Neural progenitor cell (in vitro differentiated cells): ENCODE measurements at regions not wholly inside any gene's neighbourhood (a gene's known extent, or its start where the extent isn't known, plus 50 kb on each side); places are given as distances from the start of the nearest gene placed in this dataset.
A peak's percentile ranks its signal among the peaks of the same experiment; 100 is the strongest.

Source experiments
- DNase-seq: peaks from one replicate; pipeline ENCODE4 v3.0.0-alpha.2; 2016; ENCODE audit warnings: low spot score
- H2AFZ ChIP-seq: fragments of 200-600 bp; sonication (generic); replicated peaks from 2 replicates; pipeline ENCODE4 v1.6.1; 2016; ENCODE audit warnings: antibody characterized with exemption
- H3F3A ChIP-seq: fragments of 200-600 bp; sonication (generic); 2 replicates; pipeline ENCODE4 v1.6.1; 2016; ENCODE audit warnings: antibody characterized with exemption, low read depth
- H3K27ac ChIP-seq: fragments of 200-600 bp; sonication (generic); 2 replicates; pipeline ENCODE4 v1.5.1; 2016; ENCODE audit warnings: mild to moderate bottlenecking
- H3K27me3 ChIP-seq: fragments of 200-600 bp; sonication (generic); 2 replicates; pipeline ENCODE4 v1.6.1; 2016; ENCODE audit warnings: mild to moderate bottlenecking, moderate library complexity
- H3K36me3 ChIP-seq: fragments of 200-600 bp; sonication (generic); 2 replicates; pipeline ENCODE4 v1.5.1; 2016
- H3K4me1 ChIP-seq: fragments of 200-600 bp; sonication (generic); 2 replicates; pipeline ENCODE4 v1.6.1; 2016; ENCODE audit warnings: mixed run types
- H3K4me2 ChIP-seq: fragments of 200-600 bp; sonication (generic); 2 replicates; pipeline ENCODE4 v1.6.1; 2016
- H3K4me3 ChIP-seq: fragments of 200-600 bp; sonication (generic); 2 replicates; pipeline ENCODE4 v1.5.1; 2016
- H3K79me2 ChIP-seq: fragments of 200-600 bp; sonication (generic); 2 replicates; pipeline ENCODE4 v1.6.1; 2016; ENCODE audit warnings: low read depth
- H3K9ac ChIP-seq: fragments of 200-600 bp; sonication (generic); 2 replicates; pipeline ENCODE4 v1.6.1; 2016
- H3K9me3 ChIP-seq: fragments of 200-600 bp; sonication (generic); 2 replicates; pipeline ENCODE4 v1.5.1; 2016; ENCODE audit warnings: low read depth
- H4K20me1 ChIP-seq: fragments of 200-600 bp; sonication (generic); 2 replicates; pipeline ENCODE4 v1.6.1; 2016; ENCODE audit warnings: low read depth
- H3K27ac Mint-ChIP-seq: 3 replicates; pipeline ENCODE4 v1.8.0; 2021; ENCODE audit warnings: mixed read lengths
- H3K27me3 Mint-ChIP-seq: 2 replicates; pipeline ENCODE4 v1.8.0; 2022; ENCODE audit warnings: low read depth, mild to moderate bottlenecking, inconsistent platforms, moderate library complexity, mixed read lengths; ENCODE audit not compliant: insufficient read depth
- H3K36me3 Mint-ChIP-seq: 3 replicates; pipeline ENCODE4 v1.8.0; 2021; ENCODE audit warnings: mixed read lengths
- H3K4me1 Mint-ChIP-seq: 3 replicates; pipeline ENCODE4 v1.8.0; 2021; ENCODE audit warnings: mixed read lengths
- H3K4me3 Mint-ChIP-seq: 3 replicates; pipeline ENCODE4 v1.8.0; 2021; ENCODE audit warnings: mild to moderate bottlenecking, moderate library complexity, mixed read lengths
- H3K9me3 Mint-ChIP-seq: 3 replicates; pipeline ENCODE4 v1.8.0; 2020; ENCODE audit warnings: mixed read lengths
- CTCF ChIP-seq: fragments of 200-600 bp; sonication (generic); IDR thresholded peaks from 2 replicates; pipeline ENCODE4 v1.5.1; 2017; ENCODE audit warnings: antibody characterized with exemption, mild to moderate bottlenecking
- EZH2 ChIP-seq: fragments of 200-600 bp; sonication (generic); IDR thresholded peaks from 2 replicates; pipeline ENCODE4 v1.6.1; 2017; ENCODE audit warnings: antibody characterized with exemption, mild to moderate bottlenecking, moderate library complexity
- EZH2phosphoT487 ChIP-seq: fragments of 200-600 bp; sonication (generic); IDR thresholded peaks from 2 replicates; pipeline ENCODE4 v1.6.1; 2017; ENCODE audit warnings: antibody characterized with exemption

GRCh38 chr9:129458663-129459546, 162.0 kb downstream of the C9orf50 start:
- H3K36me3 ChIP-seq: no peaks in the 10 kb centered on the region
- no peak overlapping the region for H3K4me3 ChIP-seq
- peaks cover 38% of the 10 kb centered on the region for H3K4me1 ChIP-seq
- H3K36me3 Mint-ChIP-seq: no peaks in the 10 kb centered on the region
- H2AFZ ChIP-seq: no peak overlapping the region
- no peaks in the 10 kb centered on the region for H3K27me3 ChIP-seq
- no peaks in the 10 kb centered on the region for H3K79me2 ChIP-seq
- H4K20me1 ChIP-seq: no peaks in the 10 kb centered on the region
- no peak overlapping the region for H3K27ac Mint-ChIP-seq
- peak; percentile 45 for DNase-seq
- no peak overlapping the region for H3K9ac ChIP-seq
- H3K4me3 Mint-ChIP-seq: no peak overlapping the region
- peaks cover 63% of the 10 kb centered on the region for H3K4me1 Mint-ChIP-seq
- peak overlapping the region; percentile 7 for H3K4me2 ChIP-seq
- H3K27me3 Mint-ChIP-seq: peaks cover 11% of the 10 kb centered on the region
- peaks cover 16% of the 10 kb centered on the region for H3F3A ChIP-seq
- no peak overlapping the region for H3K27ac ChIP-seq
- no peaks in the 10 kb centered on the region for H3K9me3 Mint-ChIP-seq
- H3K9me3 ChIP-seq: no peaks in the 10 kb centered on the region
- TF ChIP-seq CTCF: no peak
- no peak for TF ChIP-seq EZH2
- TF ChIP-seq EZH2phosphoT487: no peak

- no peak for DNase-seq
- Histone ChIP-seq H3K9ac (no peak overlapping the region), H3K36me3 (no peaks in the 10 kb centered on the region), H3K27me3 (no peaks in the 10 kb centered on the region), H3K27ac (no peak overlapping the region), H3K79me2 (no peaks in the 10 kb centered on the region), H3F3A (peaks cover 16% of the 10 kb centered on the region), H2AFZ (no peak overlapping the region), H3K4me3 (no peak overlapping the region), H4K20me1 (no peaks in the 10 kb centered on the region), H3K9me3 (no peaks in the 10 kb centered on the region), H3K4me2 (no peak overlapping the region), H3K4me1 (peaks cover 38% of the 10 kb centered on the region)
- Mint-ChIP-seq H3K4me3 (no peak overlapping the region), H3K36me3 (no peaks in the 10 kb centered on the region), H3K27ac (peak overlapping the region; percentile 69), H3K27me3 (peaks cover 11% of the 10 kb centered on the region), H3K4me1 (peaks cover 59% of the 10 kb centered on the region), H3K9me3 (no peaks in the 10 kb centered on the region)
- TF ChIP-seq EZH2 (no peak), EZH2phosphoT487 (no peak), CTCF (no peak)
Observed at GRCh38 chr9:129458155-129458661, 162.7 kb downstream of the C9orf50 start.

- no peak for DNase-seq
- H3K27me3 Mint-ChIP-seq: peaks cover 11% of the 10 kb centered on the region
- H4K20me1 ChIP-seq: no peaks in the 10 kb centered on the region
- H3K4me3 Mint-ChIP-seq: peak overlapping the region; percentile 3
- no peak overlapping the region for H3K4me2 ChIP-seq
- H3K4me1 Mint-ChIP-seq: peaks cover 54% of the 10 kb centered on the region
- H3K4me3 ChIP-seq: no peak overlapping the region
- H3K4me1 ChIP-seq: peaks cover 38% of the 10 kb centered on the region
- no peaks in the 10 kb centered on the region for H3K36me3 ChIP-seq
- no peaks in the 10 kb centered on the region for H3K9me3 ChIP-seq
- H3K36me3 Mint-ChIP-seq: no peaks in the 10 kb centered on the region
- no peaks in the 10 kb centered on the region for H3K27me3 ChIP-seq
- H3K27ac Mint-ChIP-seq: peak overlapping the region; percentile 15
- H3F3A ChIP-seq: peaks cover 16% of the 10 kb centered on the region
- TF ChIP-seq EZH2: no peak
- no peak for TF ChIP-seq CTCF
- TF ChIP-seq EZH2phosphoT487: no peak
- H3K9me3 Mint-ChIP-seq: no peaks in the 10 kb centered on the region
- no peak overlapping the region for H2AFZ ChIP-seq
- no peak overlapping the region for H3K9ac ChIP-seq
- H3K79me2 ChIP-seq: no peaks in the 10 kb centered on the region
- no peak overlapping the region for H3K27ac ChIP-seq
Observed at GRCh38 chr9:129457325-129457779, 163.5 kb downstream of the C9orf50 start.
